GM21423 (cell line): ENCODE measurements at regions not wholly inside any gene's neighbourhood (a gene's known extent, or its start where the extent isn't known, plus 50 kb on each side); places are given as distances from the start of the nearest gene placed in this dataset.
"Not testable (repeated sequence)": the region's sequence is repeated elsewhere in the genome, so short reads cannot be mapped to it uniquely, and the experiment has no call there.

Experiments used
- ATAC-seq: cut with Tn5 transposase; IDR thresholded peaks from one replicate; pipeline ENCODE4 v1.9.1; 2021; ENCODE audit warnings: mild to moderate bottlenecking, moderate library complexity; ENCODE audit not compliant: unreplicated experiment

- not testable (repeated sequence) for ATAC-seq
These were observed 285.0 kb downstream of the ANAPC1 start for GRCh38 chr2:111598944-111599343.

- ATAC-seq, result not testable (repeated sequence)
These were observed 281.7 kb downstream of the ANAPC1 start for GRCh38 chr2:111602259-111602658.

GRCh38 chr2:111605798-111606197, 278.2 kb downstream of the ANAPC1 start:
- not testable (repeated sequence) for ATAC-seq

GRCh38 chr2:111606632-111607031, 277.4 kb downstream of the ANAPC1 start:
- not testable (repeated sequence) for ATAC-seq

GRCh38 chr2:111609146-111609844, 274.7 kb downstream of the ANAPC1 start:
- ATAC-seq, result not testable (repeated sequence)

- ATAC-seq, result not testable (repeated sequence)
These were observed 274.0 kb downstream of the ANAPC1 start for GRCh38 chr2:111610035-111610434.

- no peak for ATAC-seq
These were observed 267.3 kb downstream of the ANAPC1 start for GRCh38 chr2:111616651-111617218.

GRCh38 chr2:111617299-111618225, 266.4 kb downstream of the ANAPC1 start:
- no peak for ATAC-seq

- no peak for ATAC-seq
These were observed 265.6 kb downstream of the ANAPC1 start for GRCh38 chr2:111618226-111618977.

GRCh38 chr2:111618978-111619902, 264.8 kb downstream of the ANAPC1 start:
- ATAC-seq, result no peak

GRCh38 chr2:111620281-111620680, 263.7 kb downstream of the ANAPC1 start:
- ATAC-seq, result no peak

GRCh38 chr2:111622859-111623258, 261.1 kb downstream of the ANAPC1 start:
- ATAC-seq, result no peak

GRCh38 chr2:111623380-111623779, 260.6 kb downstream of the ANAPC1 start:
- ATAC-seq, result no peak

GRCh38 chr2:111624411-111625156, 259.4 kb downstream of the ANAPC1 start:
- ATAC-seq, result no peak

GRCh38 chr2:111625157-111625537, 258.8 kb downstream of the ANAPC1 start:
- not testable (repeated sequence) for ATAC-seq

GRCh38 chr2:111626037-111626864, 257.7 kb downstream of the ANAPC1 start:
- no peak for ATAC-seq

GRCh38 chr2:111626865-111627163, 257.2 kb downstream of the ANAPC1 start:
- ATAC-seq, result no peak

GRCh38 chr2:111627256-111627655, 256.7 kb downstream of the ANAPC1 start:
- ATAC-seq, result no peak
